ENCODE measurements at regions not wholly inside any gene's neighbourhood (a gene's known extent, or its start where the extent isn't known, plus 50 kb on each side); places are given as distances from the start of the nearest gene placed in this dataset.

DNA sequence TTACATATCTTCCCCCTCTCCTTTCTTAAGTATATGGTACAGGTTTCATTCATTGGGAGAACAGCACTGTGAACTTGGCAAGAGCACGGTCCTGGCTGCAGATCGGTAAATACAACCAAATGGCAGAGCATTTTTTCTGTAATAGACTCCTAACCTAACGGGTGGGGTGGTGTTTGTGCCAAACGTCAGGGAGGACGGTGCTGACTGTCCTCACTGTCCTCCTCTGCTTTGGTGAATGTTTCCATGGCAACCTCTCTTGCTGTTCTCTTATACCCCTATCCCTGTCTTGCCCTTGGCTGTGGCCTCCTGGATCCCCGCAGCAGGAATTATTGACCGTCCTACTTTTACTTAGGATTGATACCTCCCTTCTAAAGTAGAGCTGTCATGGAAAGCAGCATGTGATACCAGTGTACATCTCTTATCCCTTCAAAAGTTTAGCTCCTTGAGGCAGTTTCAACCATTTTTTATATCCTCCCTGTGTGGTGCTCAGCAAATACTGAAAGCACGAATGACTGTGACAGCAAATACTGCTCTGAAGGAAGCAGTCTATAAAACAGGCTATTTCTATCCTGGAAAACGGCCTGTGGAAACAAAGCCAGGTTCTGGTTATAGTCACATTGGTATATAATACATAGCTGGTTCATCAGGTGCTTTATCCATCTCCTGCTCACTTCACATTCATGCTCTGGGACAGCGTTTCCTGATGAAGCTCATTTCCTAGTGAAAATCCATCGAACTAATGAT lies 275.4 kb upstream of the C2CD4B start:
- DNase-seq (ENCODE audit: low spot score): no peak
- no peak overlapping the region for H3K4me3 ChIP-seq (ENCODE audit: low read depth in 1 of 3, low read length in 3 of 3)
- TF ChIP-seq YY1 (IDR thresholded peaks at IDR 0.05) (no peak), HNF4G (IDR thresholded peaks at IDR 0.05) (no peak), HNF4A (conservative IDR thresholded peaks at IDR 0.05) (no peak), SP1 (IDR thresholded peaks at IDR 0.05) (no peak), FOXA1 (IDR thresholded peaks at IDR 0.05) (no peak), NR2F2 (IDR thresholded peaks at IDR 0.05) (no peak), ZBTB33 (IDR thresholded peaks at IDR 0.05) (no peak), EGR1 (IDR thresholded peaks at IDR 0.05; ENCODE audit: low read depth in 2 of 2) (no peak), GABPA (IDR thresholded peaks at IDR 0.05 in 1 of 2, conservative IDR thresholded peaks at IDR 0.05 in 1 of 2) (no peak), TAF1 (conservative IDR thresholded peaks at IDR 0.05) (no peak), MAX (IDR thresholded peaks at IDR 0.05) (no peak), CTCF (IDR thresholded peaks at IDR 0.05; ENCODE audit: low read depth, low read length, missing input control) (no peak)
- TF ChIP-seq, protein P1, sequence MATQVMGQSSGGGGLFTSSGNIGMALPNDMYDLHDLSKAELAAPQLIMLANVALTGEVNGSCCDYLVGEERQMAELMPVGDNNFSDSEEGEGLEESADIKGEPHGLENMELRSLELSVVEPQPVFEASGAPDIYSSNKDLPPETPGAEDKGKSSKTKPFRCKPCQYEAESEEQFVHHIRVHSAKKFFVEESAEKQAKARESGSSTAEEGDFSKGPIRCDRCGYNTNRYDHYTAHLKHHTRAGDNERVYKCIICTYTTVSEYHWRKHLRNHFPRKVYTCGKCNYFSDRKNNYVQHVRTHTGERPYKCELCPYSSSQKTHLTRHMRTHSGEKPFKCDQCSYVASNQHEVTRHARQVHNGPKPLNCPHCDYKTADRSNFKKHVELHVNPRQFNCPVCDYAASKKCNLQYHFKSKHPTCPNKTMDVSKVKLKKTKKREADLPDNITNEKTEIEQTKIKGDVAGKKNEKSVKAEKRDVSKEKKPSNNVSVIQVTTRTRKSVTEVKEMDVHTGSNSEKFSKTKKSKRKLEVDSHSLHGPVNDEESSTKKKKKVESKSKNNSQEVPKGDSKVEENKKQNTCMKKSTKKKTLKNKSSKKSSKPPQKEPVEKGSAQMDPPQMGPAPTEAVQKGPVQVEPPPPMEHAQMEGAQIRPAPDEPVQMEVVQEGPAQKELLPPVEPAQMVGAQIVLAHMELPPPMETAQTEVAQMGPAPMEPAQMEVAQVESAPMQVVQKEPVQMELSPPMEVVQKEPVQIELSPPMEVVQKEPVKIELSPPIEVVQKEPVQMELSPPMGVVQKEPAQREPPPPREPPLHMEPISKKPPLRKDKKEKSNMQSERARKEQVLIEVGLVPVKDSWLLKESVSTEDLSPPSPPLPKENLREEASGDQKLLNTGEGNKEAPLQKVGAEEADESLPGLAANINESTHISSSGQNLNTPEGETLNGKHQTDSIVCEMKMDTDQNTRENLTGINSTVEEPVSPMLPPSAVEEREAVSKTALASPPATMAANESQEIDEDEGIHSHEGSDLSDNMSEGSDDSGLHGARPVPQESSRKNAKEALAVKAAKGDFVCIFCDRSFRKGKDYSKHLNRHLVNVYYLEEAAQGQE (IDR thresholded peaks at IDR 0.05): no peak
- H3K9me3 ChIP-seq (ENCODE audit: control insufficient read depth in 4 of 4, low read length in 3 of 4): no peaks in the 10 kb centered on the region
- no peaks in the 10 kb centered on the region for H3K27me3 ChIP-seq (ENCODE audit: control insufficient read depth in 4 of 4, insufficient read depth in 4 of 4, low read length in 3 of 4)
- no peak overlapping the region for H3K9ac ChIP-seq (ENCODE audit: low read depth in 1 of 2, low read length in 2 of 2)
- H3K36me3 ChIP-seq (ENCODE audit: control insufficient read depth in 4 of 4, insufficient read depth in 3 of 4, low read depth in 1 of 4, low read length in 3 of 4): no peaks in the 10 kb centered on the region
- peaks cover 0 to 3% (median 0%) of the 10 kb centered on the region in 4 donors for H3K4me1 ChIP-seq (ENCODE audit: control insufficient read depth in 4 of 4, insufficient read depth in 4 of 4, low read length in 3 of 4)
- no peak overlapping the region for H3K27ac ChIP-seq (ENCODE audit: low read depth in 1 of 2, low read length in 2 of 2)
- WGBS: 88% methylated on average over 11 of the region's 11 CpGs

All from liver (tissue), 8 donors.